Osteoblast (primary cell): ENCODE measurements at regions not wholly inside any gene's neighbourhood (a gene's known extent, or its start where the extent isn't known, plus 50 kb on each side); places are given as distances from the start of the nearest gene placed in this dataset.

Source experiments
- DNase-seq: peaks from one replicate; pipeline ENCODE4 v3.0.0; 2011; ENCODE audit warnings: low spot score, mixed read lengths; ENCODE audit not compliant: insufficient read length; ENCODE audit errors: missing footprints
- H2AFZ ChIP-seq: 2 replicates; pipeline ENCODE4 v1.6.0; 2011; ENCODE audit warnings: mild to moderate bottlenecking, low read length
- H3K27ac ChIP-seq: 2 replicates; pipeline ENCODE4 v1.5.1; 2011; ENCODE audit warnings: mild to moderate bottlenecking, low read depth, low read length, moderate library complexity
- H3K27me3 ChIP-seq: 2 replicates; pipeline ENCODE4 v1.6.0; 2012; ENCODE audit warnings: mild to moderate bottlenecking, control low read depth, inconsistent platforms, low read length, moderate library complexity; ENCODE audit not compliant: insufficient read depth
- H3K36me3 ChIP-seq: 2 replicates; pipeline ENCODE4 v1.5.1; 2011; ENCODE audit warnings: mild to moderate bottlenecking, low read length, control low read depth, moderate library complexity; ENCODE audit not compliant: insufficient read depth
- H3K4me1 ChIP-seq: 2 replicates; pipeline ENCODE4 v1.5.1; 2011; ENCODE audit warnings: mild to moderate bottlenecking, low read length, control low read depth, moderate library complexity; ENCODE audit not compliant: insufficient read depth
- H3K4me2 ChIP-seq: 2 replicates; pipeline ENCODE4 v1.6.0; 2011; ENCODE audit warnings: mild to moderate bottlenecking, low read length; ENCODE audit not compliant: insufficient read depth
- H3K4me3 ChIP-seq: fragments of 200-600 bp; sonication (generic); 3 replicates; pipeline ENCODE4 v1.5.1; 2012; ENCODE audit warnings: mild to moderate bottlenecking, low read length, inconsistent platforms; ENCODE audit not compliant: insufficient read depth
- H3K79me2 ChIP-seq: 2 replicates; pipeline ENCODE4 v1.6.0; 2012; ENCODE audit warnings: mild to moderate bottlenecking, low read length, control low read depth, inconsistent platforms; ENCODE audit not compliant: insufficient read depth
- H3K9me3 ChIP-seq: 2 replicates; pipeline ENCODE4 v1.5.1; 2011; ENCODE audit warnings: low read depth, low read length, control low read depth
- H4K20me1 ChIP-seq: 2 replicates; pipeline ENCODE4 v1.6.0; 2012; ENCODE audit warnings: mild to moderate bottlenecking, low read length, control low read depth; ENCODE audit not compliant: insufficient read depth
- TF ChIP-seq, protein P1 (sequence below): IDR thresholded peaks from 2 replicates; pipeline ENCODE4 v1.5.1; 2011; ENCODE audit warnings: mild to moderate bottlenecking, low read depth, low read length, moderate library complexity; ENCODE audit errors: extremely low read depth

DNA sequence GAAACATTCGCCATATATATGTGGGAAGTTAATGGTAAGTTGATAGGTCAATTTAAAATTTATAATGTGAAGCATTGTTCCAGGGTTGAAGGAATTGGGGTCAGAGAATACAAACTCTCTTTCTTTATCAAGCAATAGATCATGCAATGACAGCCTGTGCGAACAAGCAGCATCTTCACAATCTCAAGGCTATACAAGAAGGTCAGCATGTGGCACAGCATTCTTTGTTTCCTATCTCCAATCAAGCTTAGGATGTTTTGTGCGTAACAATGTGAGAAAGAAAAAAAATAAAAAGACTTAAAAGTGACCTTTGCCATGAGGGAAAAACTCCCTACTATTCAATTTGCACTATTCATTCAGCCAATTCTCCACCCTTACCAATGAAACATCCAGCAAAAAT lies 288.1 kb upstream of the NECTIN3 start:
- H4K20me1 ChIP-seq: no peaks in the 10 kb centered on the region
- TF ChIP-seq, protein P1, sequence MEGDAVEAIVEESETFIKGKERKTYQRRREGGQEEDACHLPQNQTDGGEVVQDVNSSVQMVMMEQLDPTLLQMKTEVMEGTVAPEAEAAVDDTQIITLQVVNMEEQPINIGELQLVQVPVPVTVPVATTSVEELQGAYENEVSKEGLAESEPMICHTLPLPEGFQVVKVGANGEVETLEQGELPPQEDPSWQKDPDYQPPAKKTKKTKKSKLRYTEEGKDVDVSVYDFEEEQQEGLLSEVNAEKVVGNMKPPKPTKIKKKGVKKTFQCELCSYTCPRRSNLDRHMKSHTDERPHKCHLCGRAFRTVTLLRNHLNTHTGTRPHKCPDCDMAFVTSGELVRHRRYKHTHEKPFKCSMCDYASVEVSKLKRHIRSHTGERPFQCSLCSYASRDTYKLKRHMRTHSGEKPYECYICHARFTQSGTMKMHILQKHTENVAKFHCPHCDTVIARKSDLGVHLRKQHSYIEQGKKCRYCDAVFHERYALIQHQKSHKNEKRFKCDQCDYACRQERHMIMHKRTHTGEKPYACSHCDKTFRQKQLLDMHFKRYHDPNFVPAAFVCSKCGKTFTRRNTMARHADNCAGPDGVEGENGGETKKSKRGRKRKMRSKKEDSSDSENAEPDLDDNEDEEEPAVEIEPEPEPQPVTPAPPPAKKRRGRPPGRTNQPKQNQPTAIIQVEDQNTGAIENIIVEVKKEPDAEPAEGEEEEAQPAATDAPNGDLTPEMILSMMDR: no peak
- no peak overlapping the region for H3K4me2 ChIP-seq
- H3K36me3 ChIP-seq: no peaks in the 10 kb centered on the region
- no peak overlapping the region for H3K4me3 ChIP-seq
- H3K4me1 ChIP-seq: no peaks in the 10 kb centered on the region
- H3K27me3 ChIP-seq: no peaks in the 10 kb centered on the region
- no peak overlapping the region for H3K27ac ChIP-seq
- no peaks in the 10 kb centered on the region for H3K9me3 ChIP-seq
- no peaks in the 10 kb centered on the region for H3K79me2 ChIP-seq
- no peak for DNase-seq
- H2AFZ ChIP-seq: no peak overlapping the region

DNA sequence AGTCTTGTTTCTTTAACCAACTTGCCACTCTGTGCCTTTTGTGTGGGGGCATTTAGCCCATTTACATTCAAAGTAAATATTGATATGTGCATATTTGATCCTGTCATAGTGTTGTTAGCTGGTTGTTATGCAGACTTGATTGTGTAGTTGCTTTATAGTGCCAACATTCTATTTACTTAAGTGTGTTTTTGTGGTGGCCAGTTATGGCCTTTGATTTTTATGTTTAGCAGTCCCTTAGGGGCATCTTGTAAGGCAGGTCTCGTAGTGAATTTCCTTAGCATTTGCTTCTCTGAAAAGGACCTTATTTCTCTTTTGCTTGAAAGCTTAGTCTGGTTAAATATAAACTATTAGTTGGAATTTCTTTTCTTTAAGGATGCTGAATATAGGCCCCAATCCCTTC lies 282.8 kb upstream of the NECTIN3 start:
- Histone ChIP-seq H3K27me3 (no peaks in the 10 kb centered on the region), H3K36me3 (no peaks in the 10 kb centered on the region), H3K79me2 (no peaks in the 10 kb centered on the region), H3K4me1 (peaks cover 28% of the 10 kb centered on the region), H3K4me3 (no peak overlapping the region), H3K4me2 (no peak overlapping the region), H3K9me3 (no peaks in the 10 kb centered on the region), H2AFZ (peak overlapping the region; percentile 58), H4K20me1 (no peaks in the 10 kb centered on the region), H3K27ac (peak overlapping the region; percentile 38)
- TF ChIP-seq, protein P1: no peak
- DNase-seq: no peak

DNA sequence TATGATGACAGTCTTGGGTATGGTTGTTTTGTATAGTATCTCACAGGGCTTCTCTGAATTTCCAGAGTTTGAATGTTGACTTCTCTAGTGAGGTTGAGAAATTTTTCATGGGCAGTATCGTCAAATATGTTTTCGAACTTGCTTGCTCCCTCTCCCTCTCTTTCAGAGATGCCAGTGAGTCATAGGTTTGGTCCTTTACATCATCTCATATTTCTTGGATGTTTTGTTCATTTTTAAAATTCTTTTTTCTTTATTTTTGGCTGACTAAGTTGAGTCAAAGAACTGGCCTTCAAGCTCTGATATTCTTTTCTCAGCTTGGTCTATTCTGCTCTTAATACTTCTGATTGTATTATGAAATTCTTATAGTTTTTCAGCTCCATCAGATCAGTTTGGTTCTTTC lies 282.3 kb upstream of the NECTIN3 start:
- Histone ChIP-seq H3K4me1 (peaks cover 28% of the 10 kb centered on the region), H2AFZ (peak overlapping the region; percentile 58), H3K27ac (peak overlapping the region; percentile 40), H3K27me3 (no peaks in the 10 kb centered on the region), H3K9me3 (no peaks in the 10 kb centered on the region), H4K20me1 (no peaks in the 10 kb centered on the region), H3K79me2 (no peaks in the 10 kb centered on the region), H3K4me2 (peak overlapping the region; percentile 10), H3K36me3 (no peaks in the 10 kb centered on the region), H3K4me3 (no peak overlapping the region)
- TF ChIP-seq, protein P1: no peak
- peak; percentile 76 for DNase-seq

DNA sequence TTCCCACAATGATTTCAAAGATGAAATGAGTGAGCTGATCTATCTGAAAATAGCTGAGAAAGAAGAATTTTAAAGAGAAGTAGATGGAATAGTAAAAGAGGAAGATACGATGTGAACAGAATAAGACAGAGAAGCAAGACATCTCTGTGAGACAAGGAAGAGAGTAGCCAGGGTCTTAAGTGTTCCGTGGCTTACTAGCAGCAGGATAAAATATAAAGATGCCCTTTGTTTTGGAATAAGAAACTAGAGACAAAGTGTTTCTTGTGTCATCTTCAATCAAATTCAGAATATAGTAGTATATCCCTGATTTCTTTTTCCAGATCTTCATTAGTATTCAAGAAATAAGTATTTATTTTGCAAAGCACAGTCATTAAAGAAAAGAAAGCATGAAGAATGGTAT lies 281.0 kb upstream of the NECTIN3 start:
- Histone ChIP-seq H3K4me3 (no peak overlapping the region), H3K79me2 (no peaks in the 10 kb centered on the region), H3K4me1 (peaks cover 28% of the 10 kb centered on the region), H3K27ac (peak overlapping the region; percentile 40), H3K4me2 (peak overlapping the region; percentile 15), H4K20me1 (no peaks in the 10 kb centered on the region), H2AFZ (peak overlapping the region; percentile 47), H3K27me3 (no peaks in the 10 kb centered on the region), H3K36me3 (no peaks in the 10 kb centered on the region), H3K9me3 (no peaks in the 10 kb centered on the region)
- TF ChIP-seq, protein P1: no peak
- no peak for DNase-seq
